SIG-M5 treated with dmso at 0.1 percent for 504 hours (cell line): ENCODE measurements at regions not wholly inside any gene's neighbourhood (a gene's known extent, or its start where the extent isn't known, plus 50 kb on each side); places are given as distances from the start of the nearest gene placed in this dataset.
"Not testable (repeated sequence)": the region's sequence is repeated elsewhere in the genome, so short reads cannot be mapped to it uniquely, and the experiment has no call there.

ENCODE experiments used
- DNase-seq: peaks from one replicate; lab custom pipeline; 2025; ENCODE audit not compliant: unreplicated experiment; lab: John Stamatoyannopoulos, UW

DNA sequence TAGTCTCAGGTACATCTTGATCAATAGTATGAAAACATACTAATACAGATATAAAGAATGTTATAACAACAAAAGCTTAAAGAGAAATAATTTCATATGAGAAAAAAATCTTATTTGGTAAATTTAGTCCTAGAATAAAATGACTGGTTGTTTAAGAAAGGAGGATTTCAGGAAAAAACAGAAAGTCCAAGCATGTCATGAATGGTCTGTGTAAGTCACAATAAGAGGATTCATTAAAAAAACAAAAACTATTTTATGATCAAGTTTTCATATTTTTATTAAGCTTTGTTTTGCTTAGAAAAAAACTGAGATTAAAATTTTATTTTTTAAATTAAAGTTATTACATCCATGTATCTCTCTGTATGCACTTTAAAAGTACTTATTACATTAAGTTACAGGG, 353.9 kb upstream of the SPHKAP start:
- DNase-seq = no peak

DNA sequence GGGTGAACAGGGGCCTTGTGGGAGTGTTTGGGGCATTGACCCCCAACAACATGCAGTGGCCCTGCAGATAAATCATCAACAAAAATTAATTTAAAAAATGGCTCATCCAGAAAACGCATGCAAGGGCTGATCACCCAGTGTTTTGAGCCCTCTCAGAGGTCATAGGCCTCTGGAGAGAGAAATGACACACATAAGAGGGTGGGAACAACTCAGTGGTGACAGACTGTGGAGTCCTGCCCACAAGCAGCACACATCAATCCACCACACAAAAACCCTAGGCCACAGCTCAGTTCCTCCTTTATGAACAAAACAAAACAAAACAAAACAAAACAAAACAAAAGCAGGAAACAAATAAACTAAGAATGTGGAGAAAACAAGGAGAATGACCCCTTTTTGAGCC, 351.7 kb upstream of the SPHKAP start:
- DNase-seq = no peak

DNA sequence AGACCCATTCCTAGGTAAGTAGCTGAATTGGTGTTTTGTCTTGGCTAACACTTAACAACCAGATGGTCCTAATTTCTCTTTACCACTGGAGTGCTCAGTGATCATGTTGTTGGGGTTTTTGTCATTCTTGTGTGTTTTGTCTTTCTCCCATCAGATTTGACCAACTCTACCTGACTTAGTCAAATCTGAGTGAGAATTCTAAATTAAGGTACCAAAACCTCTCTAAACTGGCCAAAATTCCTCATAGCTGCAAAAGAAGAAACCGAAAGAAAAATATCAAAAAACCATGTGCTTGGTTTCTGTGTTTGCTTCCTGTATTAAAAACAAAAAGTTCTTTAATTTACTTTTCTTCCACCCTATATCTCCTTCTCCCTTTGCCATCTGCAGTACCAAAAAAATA, 350.7 kb upstream of the SPHKAP start:
- DNase-seq = no peak

DNA sequence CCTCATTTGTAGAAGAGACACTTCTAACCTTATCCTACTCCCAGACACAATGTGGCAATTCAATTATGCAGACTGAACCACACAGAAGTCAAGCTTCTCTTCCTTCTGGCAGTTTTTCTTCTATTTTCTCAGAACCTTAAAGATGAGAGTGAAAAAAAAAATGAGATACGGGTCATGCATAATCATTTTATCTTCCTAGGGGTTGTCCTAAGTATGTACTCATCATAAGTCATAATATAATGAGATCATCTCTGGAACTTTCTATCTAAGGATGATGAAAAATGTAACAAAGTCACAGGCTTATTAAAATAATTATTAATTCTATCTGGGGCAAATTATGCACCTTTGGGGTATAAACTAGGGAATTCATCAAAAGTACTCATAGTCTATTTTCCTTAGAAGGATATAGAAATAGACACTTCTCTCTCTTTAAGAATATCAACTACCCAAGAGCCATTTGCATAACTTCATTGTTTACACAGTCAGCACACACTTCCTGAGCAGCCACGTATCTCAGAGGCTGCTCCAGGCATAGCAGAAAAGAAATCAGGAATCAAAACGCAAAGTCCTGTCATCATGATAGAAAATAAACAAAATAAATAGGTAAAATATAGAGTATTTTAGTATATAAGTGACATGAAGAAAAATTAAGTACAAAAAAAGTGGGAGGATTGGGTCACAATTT, 345.9 kb upstream of the SPHKAP start:
- no peak for DNase-seq

DNA sequence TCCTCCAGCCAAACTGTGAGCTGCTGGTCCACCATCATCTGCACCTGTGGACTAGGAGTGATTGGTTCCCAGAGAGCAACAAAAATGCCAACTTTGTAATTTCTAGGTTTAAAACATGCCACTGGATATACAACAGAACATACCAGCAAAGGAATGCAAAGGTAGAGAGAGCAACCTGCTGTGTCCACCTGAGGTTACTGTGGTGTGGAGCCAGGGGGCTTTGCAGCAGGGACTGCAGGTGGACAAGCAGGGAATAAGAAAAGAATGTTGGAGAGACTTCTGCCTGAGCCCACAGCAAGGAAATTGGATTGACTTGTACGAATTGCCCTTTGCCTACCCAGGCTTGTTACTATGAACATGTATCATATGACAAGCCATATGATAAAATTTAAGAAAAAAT, 345.2 kb upstream of the SPHKAP start:
- DNase-seq = no peak

DNA sequence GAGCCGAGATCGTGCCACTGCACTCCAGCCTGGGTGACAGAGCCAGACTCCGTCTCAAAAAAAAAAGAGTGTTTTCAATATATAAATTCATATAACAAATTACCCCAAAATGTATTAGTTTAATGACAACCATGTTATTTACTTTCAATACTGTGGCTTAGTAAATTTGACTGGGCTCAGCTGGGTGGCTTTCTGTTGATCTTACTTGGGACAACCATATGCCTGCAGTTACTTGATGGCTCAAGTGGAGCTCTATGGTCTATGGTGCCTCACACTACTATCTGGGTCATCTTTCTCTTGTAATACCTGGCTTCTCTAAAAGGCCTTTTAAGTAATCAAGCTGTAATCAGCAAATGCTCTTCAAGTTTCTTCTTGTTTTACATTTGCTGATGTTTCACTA, 341.5 kb upstream of the SPHKAP start:
- DNase-seq = no peak

DNA sequence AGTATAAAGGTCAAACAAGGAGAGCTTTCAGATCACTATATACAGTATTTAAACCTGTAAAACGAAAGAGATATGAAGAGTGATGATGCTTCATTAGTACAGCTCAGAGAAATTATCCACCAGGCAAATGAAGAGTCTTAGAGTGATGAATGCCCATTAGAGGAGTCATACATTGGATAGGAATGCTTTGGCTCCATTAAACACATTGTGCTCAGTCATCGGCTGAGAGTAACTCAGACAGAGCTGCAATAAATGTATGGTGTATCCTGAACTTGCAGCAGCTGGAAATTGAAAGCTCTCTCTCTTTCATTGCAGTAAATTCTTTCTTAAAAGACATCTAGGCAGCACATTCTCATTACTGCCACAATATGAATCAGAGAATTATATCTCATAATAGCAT, 340.8 kb upstream of the SPHKAP start:
- DNase-seq = no peak

DNA sequence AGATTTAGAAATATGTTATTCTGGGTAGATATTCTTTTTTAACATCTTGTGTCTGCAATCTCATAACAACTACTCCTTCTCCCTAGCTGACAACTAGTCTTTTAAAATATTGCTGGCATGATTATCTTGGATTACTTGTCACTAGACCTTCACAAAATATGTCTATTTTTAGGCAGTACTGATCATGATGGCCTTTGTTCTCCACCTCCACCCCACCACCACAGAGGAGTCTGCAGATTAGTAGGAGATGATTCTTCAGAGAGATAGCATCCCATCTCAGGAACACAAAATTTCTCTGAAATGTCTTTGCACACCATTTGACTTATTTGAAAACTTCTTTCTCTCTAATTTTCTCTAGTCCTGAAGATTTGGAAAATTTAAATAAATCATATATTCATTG, 338.1 kb upstream of the SPHKAP start:
- no peak for DNase-seq

DNA sequence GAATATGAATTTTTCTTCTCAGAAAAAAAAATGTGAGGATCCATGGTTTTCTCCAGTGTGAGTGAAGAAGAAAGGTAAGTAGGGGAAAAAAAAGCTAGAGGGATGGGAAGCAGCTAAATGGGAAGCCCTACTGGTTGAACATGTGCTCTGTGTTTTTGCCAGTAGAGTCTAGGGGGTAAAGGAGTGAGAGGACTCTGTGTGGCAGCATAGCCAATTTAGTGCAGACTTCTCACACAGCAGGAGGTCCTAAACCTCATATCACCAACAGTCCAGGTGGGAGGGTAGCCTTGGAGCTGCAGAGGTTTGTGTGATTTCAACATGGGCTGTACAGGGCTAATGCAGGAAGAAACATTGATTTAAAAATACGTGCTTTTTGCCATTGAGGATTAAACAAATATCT, 334.5 kb upstream of the SPHKAP start:
- DNase-seq = no peak

DNA sequence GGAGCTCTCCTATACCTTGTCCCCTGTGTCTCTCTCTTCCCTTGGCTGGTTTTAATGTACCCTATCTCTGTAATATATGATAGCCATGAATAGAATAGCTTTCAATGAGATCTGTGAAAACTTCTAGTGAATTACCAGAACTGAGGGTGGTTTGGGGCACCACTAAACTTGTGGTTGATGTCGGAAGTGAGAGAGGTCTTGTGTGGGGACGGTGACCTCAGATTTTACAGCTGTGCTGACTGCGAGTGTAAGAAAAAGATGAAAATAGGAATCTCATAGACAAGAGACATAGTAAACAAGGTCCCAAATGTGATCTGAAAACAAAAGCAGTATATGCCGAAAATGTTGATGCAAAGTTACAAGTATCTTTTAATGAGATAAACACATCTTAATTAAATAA, 332.0 kb upstream of the SPHKAP start:
- DNase-seq = not testable (repeated sequence)

DNA sequence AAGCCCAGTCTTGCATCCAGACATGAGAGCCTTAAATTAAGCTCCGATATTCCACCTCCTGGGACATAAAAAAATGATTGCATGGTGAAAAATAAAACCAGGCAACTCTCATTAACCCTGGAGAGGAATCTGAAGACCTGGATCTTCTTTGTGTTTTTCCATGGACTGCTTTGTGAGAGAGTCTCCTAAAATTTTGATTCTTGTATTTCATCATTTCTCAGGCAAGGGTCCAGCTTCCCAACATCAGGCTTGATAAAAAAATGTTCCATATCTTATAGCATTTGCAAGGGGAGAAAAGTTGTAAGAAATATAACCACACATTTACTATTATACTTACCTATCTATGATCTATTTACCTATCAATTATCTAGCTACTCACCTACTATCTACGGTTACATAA, 327.5 kb upstream of the SPHKAP start:
- no peak for DNase-seq

DNA sequence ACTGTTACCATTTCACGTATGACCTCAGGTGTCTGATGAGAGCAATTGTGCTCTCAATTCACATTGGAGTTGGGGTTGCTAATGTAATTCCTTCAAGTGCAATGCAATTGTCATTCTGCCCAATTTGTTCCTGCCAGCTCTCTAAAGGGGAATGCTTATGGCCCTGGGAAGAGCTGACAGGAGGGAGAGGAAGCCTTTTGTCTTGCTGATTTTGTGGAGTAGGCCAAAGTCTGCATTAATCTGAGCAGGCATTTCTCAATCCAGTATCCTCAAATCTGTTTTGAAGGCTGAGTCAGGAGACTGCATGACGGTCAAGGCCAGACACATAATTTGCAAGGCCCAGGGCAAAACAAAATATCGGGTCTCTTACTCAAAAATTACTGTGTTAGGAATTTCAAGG, 326.4 kb upstream of the SPHKAP start:
- no peak for DNase-seq

DNA sequence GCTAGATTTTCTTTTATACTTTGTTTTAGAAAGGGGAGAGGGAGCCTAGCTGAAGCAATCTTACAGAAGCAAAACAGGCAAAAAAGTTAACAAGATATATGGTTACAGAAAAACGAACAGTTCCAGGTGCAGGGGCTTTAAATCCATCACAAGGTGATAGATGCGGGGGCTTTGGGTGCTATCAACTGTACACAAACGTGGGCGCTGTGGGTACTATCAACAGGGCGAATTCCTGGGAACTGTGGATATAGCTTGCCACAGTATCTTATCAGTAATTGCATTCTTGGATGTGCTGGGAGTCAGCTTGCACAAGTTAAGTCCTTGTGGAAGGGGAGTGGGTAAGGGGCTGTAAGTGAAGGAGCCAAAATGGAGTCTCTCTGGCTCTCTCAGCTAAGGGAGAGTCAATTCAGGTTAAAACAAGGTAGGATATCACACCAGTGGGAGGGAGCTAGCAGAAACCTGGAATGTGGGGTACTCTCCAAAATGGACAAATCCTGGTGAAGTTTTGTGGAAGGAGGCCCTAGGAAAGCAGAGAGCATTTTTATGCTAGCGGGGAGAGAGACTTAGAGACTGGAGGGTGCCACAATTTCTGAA, 325.8 kb upstream of the SPHKAP start:
- no peak for DNase-seq

DNA sequence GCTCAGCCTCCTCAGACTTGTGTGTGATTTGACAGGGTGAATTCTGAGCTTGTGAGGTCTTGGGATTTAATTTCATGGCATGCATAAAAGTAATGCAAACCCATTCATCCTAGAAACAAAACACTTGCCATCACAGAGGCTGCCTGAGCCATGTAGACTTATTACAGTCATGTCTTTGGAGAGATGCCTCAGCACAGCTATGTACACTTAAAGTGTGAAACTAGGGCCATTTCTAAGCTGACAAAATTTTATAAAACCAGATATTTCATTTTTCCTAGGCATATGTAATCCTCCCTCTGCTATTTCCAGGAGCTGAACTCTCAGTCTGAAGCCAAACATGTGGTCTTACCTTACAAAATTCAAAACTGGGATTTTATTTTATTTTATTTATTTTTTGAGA, 322.2 kb upstream of the SPHKAP start:
- no peak for DNase-seq

DNA sequence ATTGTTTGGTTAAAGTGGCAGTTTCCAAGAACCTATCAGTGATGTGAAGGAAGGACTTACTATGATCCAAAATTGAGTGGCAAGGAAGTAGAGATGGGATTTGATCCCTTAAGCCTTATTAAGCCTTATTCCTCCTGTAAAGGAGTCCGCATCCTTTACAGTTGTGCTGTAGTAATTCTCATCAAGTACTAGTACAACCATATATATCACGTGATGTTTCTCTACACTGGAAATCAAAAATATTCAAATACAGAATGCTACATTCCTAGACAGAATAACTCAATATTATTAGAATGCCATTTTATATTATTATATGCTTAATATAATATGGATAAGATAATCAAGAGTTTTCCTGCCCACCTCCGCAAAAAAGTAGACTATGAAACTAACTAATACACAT, 312.4 kb upstream of the SPHKAP start:
- DNase-seq = no peak

DNA sequence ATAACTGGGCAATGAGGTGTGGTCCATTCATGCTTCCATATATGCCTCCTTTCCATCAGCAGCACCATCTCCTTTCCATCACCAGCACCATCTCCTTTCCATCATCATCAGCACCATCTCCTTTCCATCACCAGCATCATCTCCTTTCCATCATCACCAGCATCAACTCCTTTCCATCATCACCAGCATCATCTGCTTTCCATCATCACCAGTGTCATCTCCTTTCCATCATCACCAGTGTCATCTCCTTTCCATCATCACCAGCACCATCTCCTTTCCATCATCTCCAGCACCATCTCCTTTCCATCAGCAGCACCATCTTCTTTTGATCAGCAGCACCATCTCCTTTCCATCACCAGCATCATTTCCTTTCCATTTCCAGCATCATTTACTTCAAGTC, 297.5 kb upstream of the SPHKAP start:
- no peak for DNase-seq

DNA sequence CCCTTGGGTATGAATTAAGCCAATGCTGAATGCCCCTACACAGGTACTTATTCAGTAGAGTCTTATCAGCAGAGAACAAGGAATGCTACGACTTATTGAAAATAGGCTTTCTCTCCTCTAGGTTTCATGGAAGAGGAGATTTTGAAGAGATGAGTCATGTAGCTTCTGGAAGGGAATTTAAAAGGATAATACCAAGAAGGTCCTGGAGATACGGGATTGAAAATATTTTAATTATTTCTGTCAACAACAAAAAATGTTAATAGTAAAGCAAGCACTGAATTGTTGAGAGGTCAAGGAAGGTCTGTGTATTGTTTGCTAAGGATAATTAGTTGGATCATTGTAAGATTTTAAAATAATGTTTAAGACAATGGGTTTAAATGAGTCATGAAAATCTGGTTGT, 293.0 kb upstream of the SPHKAP start:
- no peak for DNase-seq

DNA sequence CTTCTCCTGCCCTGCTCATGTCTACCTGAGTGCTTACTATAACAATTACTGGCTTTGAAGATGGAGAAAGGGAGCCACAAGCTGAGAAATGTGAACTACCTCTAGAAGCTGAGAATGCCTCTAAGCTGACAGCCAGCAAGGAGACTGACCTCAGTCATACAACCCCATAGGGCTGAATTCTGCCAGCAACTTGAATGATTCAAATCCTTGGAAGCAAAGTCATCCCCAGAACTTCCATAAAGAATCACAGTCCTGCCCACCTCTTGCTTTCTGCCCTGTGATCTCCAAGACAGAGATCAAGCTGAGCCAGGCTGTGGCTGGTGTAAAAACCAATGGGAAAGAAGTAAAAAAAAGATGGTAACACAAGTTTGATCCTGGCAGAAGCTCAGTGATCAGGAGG, 288.2 kb upstream of the SPHKAP start:
- no peak for DNase-seq

DNA sequence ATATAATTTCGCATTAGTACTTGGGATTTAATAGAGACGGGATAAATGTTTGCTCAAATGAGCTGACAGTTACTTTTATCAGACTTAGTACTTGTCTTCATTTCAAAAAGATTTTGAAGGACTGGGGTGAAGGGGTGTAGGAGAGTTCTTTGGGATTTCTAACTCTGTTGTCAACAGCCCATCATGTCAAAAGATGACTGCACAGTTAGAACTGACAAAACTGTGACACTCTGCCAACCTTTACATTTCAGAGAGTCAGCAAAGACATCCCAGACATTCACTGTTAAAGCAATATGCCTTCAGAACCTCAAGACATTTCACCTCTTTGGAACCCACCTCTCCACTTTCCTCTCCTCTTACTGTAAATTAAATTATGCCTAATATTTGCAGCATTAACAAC, 285.4 kb upstream of the SPHKAP start:
- no peak for DNase-seq

DNA sequence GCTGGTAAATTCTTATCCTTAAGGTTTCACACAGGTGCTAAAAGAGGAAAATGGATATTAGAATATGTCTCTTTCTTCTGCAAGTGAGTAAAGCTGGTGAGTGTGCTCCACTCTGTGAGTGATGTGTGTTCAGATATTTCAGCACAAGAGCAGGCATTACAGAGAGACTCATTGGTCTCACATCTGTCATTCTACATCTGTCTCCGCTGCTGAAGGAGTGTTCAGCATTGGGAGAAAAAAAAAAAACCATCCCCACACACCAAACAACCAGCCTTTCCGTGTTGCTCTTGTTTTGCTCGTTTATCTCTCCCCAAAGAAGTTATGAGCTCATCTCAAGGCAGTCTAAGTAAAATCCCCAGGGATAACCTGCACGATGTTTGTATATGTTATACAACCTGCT, 283.9 kb upstream of the SPHKAP start:
- DNase-seq = no peak

DNA sequence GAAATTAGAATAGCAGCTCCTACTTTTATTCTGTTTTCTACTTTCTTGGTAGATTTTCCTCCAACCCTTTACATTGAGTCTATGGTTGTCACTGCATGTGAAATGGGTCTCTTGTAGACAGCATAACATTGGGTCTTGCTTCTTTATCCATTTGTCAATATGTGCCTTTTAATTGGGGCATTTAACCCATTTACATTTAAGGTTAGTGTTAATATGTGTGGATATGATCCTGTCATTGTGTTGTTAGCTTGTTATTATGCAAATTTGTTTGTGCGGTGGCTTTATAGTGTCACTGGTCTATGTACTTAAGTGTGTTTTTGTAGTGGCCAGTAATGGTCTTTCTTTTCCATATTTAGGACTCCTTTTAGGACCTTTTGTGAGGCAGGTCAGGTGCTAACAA, 276.9 kb upstream of the SPHKAP start:
- DNase-seq = no peak

DNA sequence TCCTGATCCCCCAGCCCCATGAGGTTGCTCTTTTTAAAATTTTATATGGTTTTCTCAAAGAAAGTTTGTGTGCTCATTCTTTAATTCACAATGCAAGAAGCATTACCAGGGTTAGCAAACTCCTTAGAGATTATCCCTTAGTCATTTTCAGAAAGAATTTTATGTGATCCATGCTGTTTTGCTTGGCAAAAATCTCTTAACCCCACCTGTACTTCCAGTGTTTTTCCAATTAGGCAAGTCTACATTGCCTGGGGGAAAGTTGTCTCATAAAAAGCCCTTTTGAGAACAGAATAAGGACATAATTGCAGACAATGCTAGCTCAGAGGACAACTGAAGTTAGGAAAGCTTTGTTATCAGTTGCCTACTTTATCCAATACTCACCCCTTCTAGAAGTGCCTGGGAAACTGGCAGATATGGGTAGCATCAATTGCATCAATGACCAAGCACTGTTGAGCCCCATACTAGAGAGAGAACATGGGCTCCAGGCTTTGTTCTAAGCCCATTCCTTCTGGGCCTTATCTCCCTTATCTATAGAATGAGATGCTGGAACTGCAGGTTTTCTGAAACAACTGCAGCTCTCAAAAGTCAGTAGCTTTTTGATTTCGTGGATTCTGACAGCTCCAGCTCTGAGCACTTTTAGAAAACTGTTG, 265.9 kb upstream of the SPHKAP start:
- no peak for DNase-seq

DNA sequence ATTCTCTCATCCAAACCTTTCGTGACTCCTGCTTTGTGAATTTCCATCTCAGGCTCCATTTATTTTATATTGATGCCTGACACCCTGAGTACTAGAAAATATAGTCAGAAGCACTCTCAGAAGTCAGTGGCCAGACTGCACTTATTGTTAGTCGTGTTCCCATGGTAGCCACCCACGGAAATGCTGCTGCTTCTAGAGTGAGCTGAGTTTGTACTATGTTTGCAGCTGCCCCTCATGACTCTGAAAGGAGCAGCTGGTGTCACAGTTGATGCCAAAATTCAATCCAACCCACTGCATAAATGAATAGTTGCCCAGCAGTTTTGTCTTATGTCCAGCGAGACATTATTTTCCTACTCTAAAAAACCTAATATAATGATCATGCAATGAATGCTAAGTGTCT, 265.2 kb upstream of the SPHKAP start:
- no peak for DNase-seq
